Hindlimb muscle (tissue), 1 donor: ENCODE measurements at regions not wholly inside any gene's neighbourhood (a gene's known extent, or its start where the extent isn't known, plus 50 kb on each side); places are given as distances from the start of the nearest gene placed in this dataset.

Experiments
- DNase-seq: peaks from one replicate; pipeline ENCODE4 v3.0.0-alpha.2; 2013

GRCh38 chr2:107322416-107322815, 436.4 kb upstream of the ST6GAL2 start:
- DNase-seq, result no peak

- no peak for DNase-seq
Measured at GRCh38 chr2:107323946-107324565, 438.1 kb upstream of the ST6GAL2 start.

GRCh38 chr2:107325981-107326786, 440.2 kb upstream of the ST6GAL2 start:
- peak; percentile 81 for DNase-seq

- no peak for DNase-seq
Measured at GRCh38 chr2:107334306-107334705, 448.3 kb upstream of the ST6GAL2 start.

GRCh38 chr2:107336526-107336925, 450.6 kb upstream of the ST6GAL2 start:
- no peak for DNase-seq

GRCh38 chr2:107337209-107337898, 451.4 kb upstream of the ST6GAL2 start:
- DNase-seq, result no peak

GRCh38 chr2:107338059-107338458, 452.1 kb upstream of the ST6GAL2 start:
- DNase-seq, result no peak

- no peak for DNase-seq
Measured at GRCh38 chr2:107338571-107338970, 452.6 kb upstream of the ST6GAL2 start.

GRCh38 chr2:107340955-107341354, 455.0 kb upstream of the ST6GAL2 start:
- DNase-seq, result no peak

- DNase-seq, result no peak
Measured at GRCh38 chr2:107349329-107349728, 463.4 kb upstream of the ST6GAL2 start.

GRCh38 chr2:107354175-107354574, 468.2 kb upstream of the ST6GAL2 start:
- no peak for DNase-seq

- DNase-seq, result no peak
Measured at GRCh38 chr2:107358362-107358761, 468.3 kb upstream of the RGPD4 start.

- no peak for DNase-seq
Measured at GRCh38 chr2:107359021-107359420, 467.7 kb upstream of the RGPD4 start.

- no peak for DNase-seq
Measured at GRCh38 chr2:107361751-107362381, 464.8 kb upstream of the RGPD4 start.

- DNase-seq, result no peak
Measured at GRCh38 chr2:107362993-107363392, 463.7 kb upstream of the RGPD4 start.

GRCh38 chr2:107363806-107364205, 462.9 kb upstream of the RGPD4 start:
- no peak for DNase-seq

- DNase-seq, result no peak
Measured at GRCh38 chr2:107364361-107364950, 462.2 kb upstream of the RGPD4 start.

GRCh38 chr2:107374249-107374648, 452.4 kb upstream of the RGPD4 start:
- DNase-seq, result no peak

- no peak for DNase-seq
Measured at GRCh38 chr2:107376909-107377308, 449.8 kb upstream of the RGPD4 start.

GRCh38 chr2:107380912-107381311, 445.8 kb upstream of the RGPD4 start:
- DNase-seq, result no peak

- peak; percentile 29 for DNase-seq
Measured at GRCh38 chr2:107383691-107384090, 443.0 kb upstream of the RGPD4 start.

GRCh38 chr2:107384422-107384821, 442.3 kb upstream of the RGPD4 start:
- DNase-seq, result no peak

- no peak for DNase-seq
Measured at GRCh38 chr2:107385921-107386320, 440.8 kb upstream of the RGPD4 start.
